ENCODE measurements at regions not wholly inside any gene's neighbourhood (a gene's known extent, or its start where the extent isn't known, plus 50 kb on each side); places are given as distances from the start of the nearest gene placed in this dataset.
A peak's percentile ranks its signal among the peaks of the same experiment; 100 is the strongest.

- no peak for TF ChIP-seq CTCF (IDR thresholded peaks at IDR 0.05; ENCODE audit: borderline replicate concordance, control extremely low read depth, extremely low read depth, insufficient read depth, missing control alignments)
- in situ Hi-C loops (cut with MboI; ENCODE audit: low sequenced_read_pairs, unreplicated experiment), result no loop called here
- DNase-seq (ENCODE audit: low spot score), result no peak
Observed at GRCh38 chr2:183232161-183232865, 108.1 kb downstream of the NUP35 start.

GRCh38 chr2:183242937-183243336 is 118.7 kb downstream of the NUP35 start:
- no peak for DNase-seq (ENCODE audit: low spot score)
- no peak for TF ChIP-seq CTCF (IDR thresholded peaks at IDR 0.05; ENCODE audit: borderline replicate concordance, control extremely low read depth, extremely low read depth, insufficient read depth, missing control alignments)
- in situ Hi-C loops (cut with MboI; ENCODE audit: low sequenced_read_pairs, unreplicated experiment), result no loop called here

DNA sequence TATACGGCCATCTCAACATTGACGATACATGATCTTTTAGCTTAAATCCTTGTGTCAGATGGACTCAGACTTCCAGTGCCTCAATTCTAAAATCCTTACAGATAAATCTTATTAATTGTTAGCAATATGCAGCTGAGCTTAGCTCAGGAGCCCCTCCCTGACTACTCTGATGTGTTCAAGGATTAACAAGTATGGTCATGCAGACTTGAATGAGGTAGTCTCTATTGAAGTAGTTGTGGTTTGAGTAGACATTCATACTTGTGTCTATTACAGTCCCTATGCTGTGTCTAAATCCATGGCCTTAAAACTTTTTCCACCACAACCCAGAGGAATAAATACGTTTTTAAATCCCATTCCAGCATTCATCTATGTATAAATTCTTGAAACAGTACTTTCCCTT is 119.5 kb downstream of the NUP35 start:
- in situ Hi-C loops (cut with MboI; ENCODE audit: low sequenced_read_pairs, unreplicated experiment), result no loop called here
- TF ChIP-seq CTCF (IDR thresholded peaks at IDR 0.05; ENCODE audit: borderline replicate concordance, control extremely low read depth, extremely low read depth, insufficient read depth, missing control alignments), result no peak
- no peak for DNase-seq (ENCODE audit: low spot score)

DNA sequence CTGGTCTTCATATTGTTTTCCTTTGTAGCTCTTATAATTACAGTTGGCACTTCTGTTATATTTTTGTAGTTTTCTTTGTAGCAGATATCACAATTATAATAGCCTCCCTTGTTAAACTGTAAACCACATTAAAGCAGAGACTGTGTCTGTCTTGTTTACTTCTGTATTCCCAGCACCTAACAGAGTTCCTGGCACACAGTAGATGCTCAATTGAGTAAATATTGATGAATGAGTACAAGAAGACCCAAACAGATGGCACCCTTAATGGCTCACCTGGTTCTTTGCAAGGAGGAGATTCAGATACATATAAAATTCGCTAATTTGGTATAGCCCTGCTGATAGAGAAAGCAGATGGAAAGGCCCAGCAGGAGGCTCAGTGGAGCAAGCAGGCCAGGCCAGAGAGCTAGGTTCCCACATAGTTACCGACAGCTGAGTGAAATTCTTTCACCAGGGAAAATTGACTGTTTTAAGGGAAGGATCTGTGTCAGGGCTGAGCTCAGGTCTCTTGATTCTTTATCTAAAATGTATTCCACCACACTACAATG is 120.1 kb downstream of the NUP35 start:
- in situ Hi-C loops (cut with MboI; ENCODE audit: low sequenced_read_pairs, unreplicated experiment), result no loop called here
- no peak for TF ChIP-seq CTCF (IDR thresholded peaks at IDR 0.05; ENCODE audit: borderline replicate concordance, control extremely low read depth, extremely low read depth, insufficient read depth, missing control alignments)
- no peak for DNase-seq (ENCODE audit: low spot score)

DNA sequence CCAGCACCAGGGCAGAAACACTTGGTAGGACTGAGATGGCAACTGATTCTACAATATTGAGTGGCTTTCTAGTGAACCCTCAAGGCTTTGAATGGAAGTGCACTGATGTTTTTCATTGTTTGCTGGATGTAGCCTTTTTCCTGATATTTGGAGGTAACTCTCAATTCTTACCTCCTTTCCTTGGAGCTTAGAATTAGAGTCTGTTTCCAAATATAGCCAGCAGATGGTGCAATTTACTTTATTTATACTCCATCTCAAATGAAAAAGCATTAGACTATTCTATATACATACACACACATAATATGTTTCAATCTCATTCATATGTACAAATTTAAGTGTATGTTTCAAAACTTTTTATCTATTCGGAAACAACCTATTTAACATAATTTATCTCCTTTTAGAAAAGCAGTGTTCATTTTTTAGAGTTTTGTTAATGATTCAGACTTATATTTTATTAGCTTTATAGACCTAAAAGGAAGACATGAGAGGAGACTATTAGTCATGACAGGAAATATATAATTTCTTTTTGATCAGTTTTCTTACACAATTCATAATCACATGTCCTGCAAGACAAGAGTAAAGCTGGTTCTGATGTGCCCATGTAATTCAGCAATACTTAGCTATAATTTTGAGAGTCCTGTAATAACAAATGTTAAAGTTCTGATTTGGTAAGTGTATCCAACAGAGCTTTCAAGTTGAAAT is 124.8 kb downstream of the NUP35 start:
- in situ Hi-C loops (cut with MboI; ENCODE audit: low sequenced_read_pairs, unreplicated experiment), result no loop called here
- DNase-seq (ENCODE audit: low spot score), result peak; percentile 32
- TF ChIP-seq CTCF (IDR thresholded peaks at IDR 0.05; ENCODE audit: borderline replicate concordance, control extremely low read depth, extremely low read depth, insufficient read depth, missing control alignments), result peak; percentile 31

- in situ Hi-C loops (cut with MboI; ENCODE audit: low sequenced_read_pairs, unreplicated experiment), result no loop called here
- no peak for TF ChIP-seq CTCF (IDR thresholded peaks at IDR 0.05; ENCODE audit: borderline replicate concordance, control extremely low read depth, extremely low read depth, insufficient read depth, missing control alignments)
- DNase-seq (ENCODE audit: low spot score), result no peak
Observed at GRCh38 chr2:183250061-183250460, 125.8 kb downstream of the NUP35 start.
